ENCODE measurements at regions not wholly inside any gene's neighbourhood (a gene's known extent, or its start where the extent isn't known, plus 50 kb on each side); places are given as distances from the start of the nearest gene placed in this dataset.

GRCh38 chr16:77624085-77624484, 98.2 kb upstream of the NUDT7 start:
- CTCF ChIA-PET, result interaction anchor here (1.0 kb wide), 1 partner anchor 11 kb away, joined by 3 read pairs; no protein-coding TSS in a partner anchor
- DNase-seq (ENCODE audit: extremely low spot score), result no peak
- POLR2A ChIA-PET, result no interaction called here
- TF ChIP-seq CTCF (IDR thresholded peaks at IDR 0.05; ENCODE audit: control extremely low read depth, extremely low read depth, low read depth, missing control alignments), result no peak

- no peak for TF ChIP-seq CTCF (IDR thresholded peaks at IDR 0.05; ENCODE audit: control extremely low read depth, extremely low read depth, low read depth, missing control alignments)
- ChIA-PET POLR2A (no interaction called here), CTCF (no interaction called here)
- no peak for DNase-seq (ENCODE audit: extremely low spot score)
Observed at GRCh38 chr16:77636615-77637014, 85.7 kb upstream of the NUDT7 start.

GRCh38 chr16:77637940-77638339, 84.4 kb upstream of the NUDT7 start:
- TF ChIP-seq CTCF (IDR thresholded peaks at IDR 0.05; ENCODE audit: control extremely low read depth, extremely low read depth, low read depth, missing control alignments), result no peak
- POLR2A ChIA-PET, result no interaction called here
- CTCF ChIA-PET, result no interaction called here
- no peak for DNase-seq (ENCODE audit: extremely low spot score)

- ChIA-PET CTCF (interaction anchor here (0.8 to 2.0 kb wide), 2 partner anchors 14 to 32 kb away, joined by 3 to 5 read pairs; no protein-coding TSS in a partner anchor), POLR2A (no interaction called here)
- no peak for DNase-seq (ENCODE audit: extremely low spot score)
- TF ChIP-seq CTCF (IDR thresholded peaks at IDR 0.05; ENCODE audit: control extremely low read depth, extremely low read depth, low read depth, missing control alignments), result no peak
Observed at GRCh38 chr16:77643176-77643575, 79.1 kb upstream of the NUDT7 start.

- TF ChIP-seq CTCF (IDR thresholded peaks at IDR 0.05; ENCODE audit: control extremely low read depth, extremely low read depth, low read depth, missing control alignments), result no peak
- CTCF ChIA-PET, result no interaction called here
- POLR2A ChIA-PET, result no interaction called here
- DNase-seq (ENCODE audit: extremely low spot score), result no peak
Observed at GRCh38 chr16:77645764-77646163, 76.5 kb upstream of the NUDT7 start.

- DNase-seq (ENCODE audit: extremely low spot score), result no peak
- no peak for TF ChIP-seq CTCF (IDR thresholded peaks at IDR 0.05; ENCODE audit: control extremely low read depth, extremely low read depth, low read depth, missing control alignments)
- CTCF ChIA-PET, result interaction anchor here (2.3 kb wide), 1 partner anchor 15 kb away, joined by 5 read pairs; no protein-coding TSS in a partner anchor
- POLR2A ChIA-PET, result no interaction called here
Observed at GRCh38 chr16:77647726-77648125, 74.6 kb upstream of the NUDT7 start.

- ChIA-PET CTCF (no interaction called here), POLR2A (no interaction called here)
- no peak for TF ChIP-seq CTCF (IDR thresholded peaks at IDR 0.05; ENCODE audit: control extremely low read depth, extremely low read depth, low read depth, missing control alignments)
- no peak for DNase-seq (ENCODE audit: extremely low spot score)
Observed at GRCh38 chr16:77650761-77651160, 71.6 kb upstream of the NUDT7 start.
